T-helper 2 cell treated with Interferon-gamma antibody and Interleukin-4, amounts not matched to agents 100 ng/mL and 5 ng/mL, for 36 hours (primary cell): ENCODE measurements at regions not wholly inside any gene's neighbourhood (a gene's known extent, or its start where the extent isn't known, plus 50 kb on each side); places are given as distances from the start of the nearest gene placed in this dataset.

ENCODE experiments used
- intact Hi-C: fragments of 100-400 bp; cut with micrococcal nuclease; formaldehyde crosslinking; loops from one replicate; pipeline ENCODE4 v1.15.1; 2023

DNA sequence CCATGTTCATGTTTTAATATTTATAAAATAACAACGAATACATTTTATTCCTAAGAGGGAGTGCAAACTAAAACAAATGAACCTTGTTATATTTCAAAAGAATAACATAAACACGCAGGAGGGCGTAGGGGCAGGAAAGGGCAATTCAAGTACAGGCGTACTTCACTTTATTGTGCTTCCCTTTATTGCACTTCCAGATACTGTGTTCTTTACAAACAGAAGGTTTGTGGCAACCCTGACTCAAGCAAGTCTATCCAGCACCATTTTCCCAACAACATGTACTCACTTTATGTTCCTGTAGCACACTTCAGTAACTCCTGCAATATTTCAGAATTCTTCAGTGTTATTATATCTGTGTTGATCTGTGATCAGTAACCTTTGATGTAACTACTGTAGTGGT lies 84.6 kb upstream of the PLEKHA5 start:
- intact Hi-C loops, result no loop called here

DNA sequence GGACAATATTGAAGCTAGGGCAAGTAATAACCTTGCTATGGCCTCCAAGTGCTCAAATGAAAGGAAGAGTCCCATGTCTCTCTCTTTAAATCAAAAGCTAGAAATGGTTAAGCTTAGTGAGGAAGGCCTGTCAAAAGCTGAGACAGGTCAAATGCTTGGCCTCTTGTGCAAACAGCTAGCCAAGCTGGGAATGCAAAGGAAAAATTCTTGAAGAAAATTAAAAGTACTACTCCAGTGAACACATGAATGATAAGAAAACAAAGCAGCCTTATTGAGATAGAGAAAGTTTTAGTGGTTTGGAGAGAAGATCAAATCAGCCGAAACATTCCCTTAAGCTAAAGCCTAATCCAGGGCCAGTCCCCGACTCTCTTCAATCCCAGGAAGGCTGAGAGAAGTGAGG lies 84.1 kb upstream of the PLEKHA5 start:
- intact Hi-C loops, result no loop called here

DNA sequence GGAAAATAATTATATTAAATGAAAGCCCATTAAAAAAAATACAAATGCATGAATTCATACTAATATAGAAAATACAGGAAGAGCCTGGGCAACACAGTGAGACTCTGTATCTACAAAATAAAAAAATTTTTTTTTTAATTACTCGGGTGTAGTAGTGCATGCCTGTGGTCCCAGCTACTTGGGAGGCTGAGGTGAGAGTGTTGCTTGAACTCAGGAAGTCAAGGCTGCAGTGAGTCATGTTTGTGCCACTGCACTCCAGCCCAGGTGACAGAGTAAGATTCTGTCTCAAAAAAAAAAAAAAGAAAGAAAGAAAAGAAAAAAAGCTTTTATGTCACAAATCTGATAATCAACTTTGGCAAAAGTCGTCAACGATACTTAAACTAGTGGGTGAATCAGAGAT lies 80.6 kb upstream of the PLEKHA5 start:
- intact Hi-C loops, result no loop called here

DNA sequence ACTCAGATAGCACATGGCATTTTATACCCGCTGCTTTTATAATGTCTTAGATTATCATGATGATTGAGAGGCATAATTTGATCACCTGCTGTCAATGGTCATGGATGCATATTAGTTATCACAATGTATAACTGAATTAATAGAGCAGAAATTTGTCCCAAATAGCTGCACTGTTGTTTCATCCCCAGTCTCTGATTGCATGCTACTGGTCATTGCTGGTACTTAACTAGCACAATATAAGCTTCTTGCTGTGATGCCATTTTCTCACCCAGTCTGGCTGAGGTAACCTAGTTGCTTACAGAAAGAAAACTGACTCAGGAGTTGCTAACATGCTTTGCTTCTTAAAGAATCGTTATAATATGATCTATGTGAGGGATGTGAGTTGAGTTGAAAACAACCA lies 76.8 kb upstream of the PLEKHA5 start:
- intact Hi-C loops, result no loop called here

DNA sequence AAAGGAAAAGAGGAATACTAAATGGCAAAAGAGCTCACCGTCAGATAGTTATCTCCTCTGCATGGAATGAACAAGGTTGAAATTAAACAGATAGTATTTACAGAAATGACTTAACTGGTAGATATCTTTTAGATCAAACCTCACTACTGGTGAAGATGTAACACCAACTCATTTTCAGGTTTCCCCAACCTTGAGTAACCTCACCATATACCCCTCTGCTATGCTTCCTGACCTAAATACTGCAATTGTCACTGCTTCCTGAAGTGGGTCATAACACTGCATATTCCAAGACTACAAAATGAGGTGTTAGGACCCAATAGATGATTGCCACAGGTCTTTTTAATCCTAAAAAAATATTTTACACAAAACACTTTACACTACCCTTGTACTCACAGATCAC lies 76.3 kb upstream of the PLEKHA5 start:
- intact Hi-C loops, result no loop called here

DNA sequence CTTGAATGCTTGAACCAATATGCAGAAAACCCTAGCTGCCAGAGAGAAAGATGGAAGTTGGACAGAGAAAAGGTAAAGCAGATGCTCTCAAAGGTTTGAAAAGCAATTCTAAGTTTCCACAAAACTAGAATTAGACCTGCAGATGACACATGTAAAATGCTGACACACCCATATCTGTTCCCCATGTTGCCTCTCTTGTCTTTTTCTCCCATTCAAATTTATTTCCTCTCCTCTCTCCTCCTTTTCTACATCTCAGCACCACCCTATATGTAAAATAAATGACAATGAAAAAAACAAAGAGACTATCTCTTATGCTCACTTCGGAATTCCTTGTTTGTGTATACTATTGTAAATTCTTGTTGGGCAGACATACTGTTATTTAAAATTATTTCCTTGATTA lies 75.5 kb upstream of the PLEKHA5 start:
- intact Hi-C loops, result no loop called here

DNA sequence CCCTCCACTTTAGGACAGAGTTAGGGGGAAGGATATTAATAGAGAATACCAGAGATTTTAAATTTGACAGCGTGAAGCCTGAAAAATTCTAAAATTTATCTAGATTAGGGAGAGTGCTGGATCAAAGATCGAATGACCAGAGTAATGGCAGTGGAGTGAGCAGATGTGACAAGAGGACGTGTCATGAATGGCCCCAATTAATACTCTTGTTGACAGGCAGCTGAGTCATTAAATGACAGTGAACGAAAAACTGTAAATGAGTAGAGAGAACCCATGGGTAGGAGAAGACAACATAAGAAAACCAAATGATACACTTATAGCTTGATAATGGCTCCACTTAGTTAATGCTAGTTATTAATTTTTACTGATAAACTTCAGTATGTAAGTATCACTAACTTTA lies 73.9 kb upstream of the PLEKHA5 start:
- intact Hi-C loops, result no loop called here

DNA sequence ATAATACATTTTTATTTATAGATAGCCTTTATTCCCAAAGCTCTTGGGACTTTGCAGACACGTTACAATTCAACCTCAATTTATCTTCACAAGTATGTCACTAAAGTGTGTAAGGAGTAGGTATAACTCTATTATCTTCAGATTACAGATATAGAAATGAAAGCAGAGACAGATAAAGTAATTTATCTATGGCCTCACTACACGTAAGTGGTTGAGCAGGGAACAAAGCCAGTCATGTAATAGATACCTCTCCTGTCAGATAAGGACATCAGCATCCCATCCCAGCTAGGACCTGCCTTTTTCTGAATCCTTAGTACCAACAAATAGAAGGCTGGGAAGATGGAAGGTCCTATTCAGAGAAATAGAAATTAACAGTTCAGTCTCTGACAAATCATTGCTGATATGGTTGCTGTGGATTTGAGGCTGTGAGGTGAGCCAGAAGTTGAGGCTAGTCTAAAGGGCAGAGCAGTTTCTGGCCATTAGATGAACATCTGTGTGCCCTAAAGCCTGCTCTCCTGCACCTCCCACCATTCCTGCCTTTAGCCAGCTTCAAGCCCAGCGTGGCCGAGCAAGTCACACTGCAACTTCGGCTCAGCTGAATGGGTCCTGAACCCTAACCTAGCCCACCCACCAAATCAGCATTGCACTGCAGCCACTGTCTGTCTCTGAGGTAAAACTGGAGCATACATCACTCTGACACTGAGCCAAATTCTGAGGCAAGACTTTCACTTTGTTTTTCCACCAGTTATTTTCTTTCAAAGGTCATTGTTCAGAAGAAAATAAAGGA lies 71.1 kb upstream of the PLEKHA5 start:
- intact Hi-C loops, result no loop called here

DNA sequence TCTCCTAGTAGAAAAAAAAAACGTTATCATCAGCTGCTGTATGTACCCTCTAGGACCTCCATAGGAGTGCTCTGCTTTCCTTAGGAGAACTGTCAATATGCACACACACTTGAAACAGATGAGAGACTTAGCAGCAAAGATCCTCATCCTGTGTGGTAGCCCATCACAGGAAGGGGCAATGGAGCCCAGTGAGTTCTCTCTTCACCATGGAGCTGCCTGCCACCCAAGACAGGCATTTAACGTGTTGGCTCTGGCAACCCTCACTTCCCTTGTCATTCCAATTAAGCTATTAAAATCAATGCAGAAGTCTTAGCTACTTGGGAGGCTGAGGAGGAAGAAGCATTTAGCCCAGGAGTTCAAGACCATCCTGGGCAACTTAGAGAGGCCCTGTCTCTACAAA lies 64.8 kb upstream of the PLEKHA5 start:
- intact Hi-C loops, result no loop called here

DNA sequence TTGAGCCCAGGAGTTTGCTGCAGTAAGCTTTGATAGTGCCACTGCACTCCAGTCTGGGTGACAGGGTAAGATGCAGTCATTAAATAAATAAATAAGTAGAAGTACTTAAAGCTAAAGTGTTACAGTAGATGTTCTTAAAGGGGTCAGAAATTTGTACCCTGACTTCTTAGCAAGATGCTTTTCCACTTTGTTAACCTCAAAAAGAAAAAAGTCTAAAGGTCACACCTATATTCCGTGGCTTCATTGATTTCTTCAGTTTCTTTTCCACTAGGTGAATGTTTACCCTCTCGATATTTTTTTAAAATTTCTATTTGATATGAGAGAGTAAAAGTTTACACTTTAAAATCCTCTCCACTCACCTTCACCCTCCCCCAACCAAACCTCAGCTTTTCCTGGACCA lies 64.3 kb upstream of the PLEKHA5 start:
- intact Hi-C loops, result no loop called here

DNA sequence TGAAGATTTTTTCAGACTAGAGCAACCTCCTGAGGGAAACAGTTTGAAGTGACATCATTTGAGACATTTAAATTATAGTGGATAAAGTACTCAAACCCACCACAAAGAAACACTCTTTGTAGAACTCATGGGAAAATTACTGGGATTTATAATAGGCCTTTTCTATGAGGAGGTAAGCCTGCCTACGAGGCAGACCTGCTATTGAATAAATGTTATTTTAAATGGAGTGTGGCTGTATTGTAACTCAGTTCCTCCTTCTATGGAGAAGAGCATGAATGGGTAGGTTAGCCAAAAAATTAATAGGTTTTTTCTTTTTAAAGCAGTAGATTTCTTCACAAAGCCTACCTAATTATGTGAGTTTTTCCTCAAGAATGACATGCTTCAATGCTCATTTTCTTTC lies 63.7 kb upstream of the PLEKHA5 start:
- intact Hi-C loops, result no loop called here

DNA sequence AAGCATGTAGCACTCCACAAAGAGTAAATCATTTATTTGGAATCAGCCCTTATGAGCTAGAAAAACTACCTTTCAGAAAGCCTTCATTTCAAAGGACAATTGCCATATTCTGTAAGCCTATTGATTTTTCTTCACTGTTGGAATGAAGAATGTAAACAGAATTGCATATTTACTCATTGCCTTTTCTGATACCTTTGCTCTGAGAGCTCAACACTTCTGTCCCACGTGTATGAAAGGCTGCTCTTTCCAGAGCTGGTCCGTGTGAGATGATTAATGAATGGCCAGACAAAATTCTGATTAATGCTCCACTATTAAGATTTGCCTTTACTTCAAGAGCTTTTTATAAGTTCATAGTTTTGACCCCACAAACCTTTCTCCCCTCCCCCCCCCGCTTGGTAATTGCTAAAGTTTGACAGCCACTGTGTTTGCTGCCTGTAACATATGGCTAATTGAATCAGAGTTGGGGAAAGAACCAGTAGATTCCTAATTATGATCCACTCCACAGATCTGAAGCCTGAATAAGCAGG lies 63.0 kb upstream of the PLEKHA5 start:
- intact Hi-C loops, result no loop called here

DNA sequence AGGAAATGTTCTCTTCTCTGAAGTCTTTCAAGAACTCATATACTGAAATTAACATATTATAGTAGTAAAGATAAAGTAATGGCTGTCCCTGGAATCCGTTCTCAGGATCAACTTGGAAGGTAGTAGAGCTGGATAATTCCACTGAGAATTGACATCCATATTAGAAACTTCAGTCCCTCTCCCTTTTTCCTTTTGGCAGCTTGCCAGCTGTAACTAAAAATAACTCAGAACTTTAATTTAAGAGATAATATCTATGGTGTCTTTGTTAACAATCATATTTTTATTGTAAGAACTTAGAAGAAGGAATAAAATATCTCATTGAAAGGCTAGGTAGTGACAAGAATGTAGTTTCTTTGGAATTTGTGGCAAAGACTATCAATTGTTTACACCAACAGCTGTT lies 61.4 kb upstream of the PLEKHA5 start:
- intact Hi-C loops, result no loop called here

DNA sequence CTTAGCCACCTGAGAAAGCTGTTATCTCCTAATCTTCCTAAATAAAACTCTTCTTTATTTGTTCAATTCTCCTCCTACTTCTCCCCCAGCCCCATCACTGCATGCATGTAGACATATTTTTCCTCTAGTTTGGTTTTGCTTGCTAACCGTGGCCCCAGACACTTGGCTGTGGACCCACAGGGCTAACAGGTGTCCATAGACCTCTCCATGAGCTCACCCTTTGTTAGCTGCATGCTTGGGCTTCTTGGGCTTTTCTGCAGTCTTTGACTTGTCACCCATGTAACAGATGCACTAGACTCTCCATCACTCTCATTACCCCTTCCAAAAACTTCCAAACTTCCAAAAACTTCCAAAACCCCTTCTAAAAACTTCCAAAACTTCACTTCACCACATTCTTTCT lies 59.2 kb upstream of the PLEKHA5 start:
- intact Hi-C loops, result no loop called here

DNA sequence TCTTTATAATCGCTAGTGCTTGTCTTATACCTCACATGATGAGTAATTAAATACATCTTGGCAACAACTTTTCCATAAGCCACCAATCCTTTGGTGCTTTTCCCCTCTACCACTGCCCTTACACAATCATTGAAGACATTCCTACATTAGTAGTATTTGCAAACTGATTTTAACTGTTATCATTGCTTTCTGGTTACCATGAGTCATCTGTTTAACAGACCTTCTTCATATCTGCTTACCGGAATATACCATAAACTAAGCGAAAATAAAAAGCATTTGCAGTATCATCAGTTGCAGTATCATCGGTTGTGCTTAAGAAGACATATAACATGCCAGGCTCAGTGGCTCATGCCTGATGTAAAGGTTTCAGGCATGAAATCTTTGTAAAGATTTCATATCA lies 54.8 kb upstream of the PLEKHA5 start:
- intact Hi-C loops, result no loop called here

DNA sequence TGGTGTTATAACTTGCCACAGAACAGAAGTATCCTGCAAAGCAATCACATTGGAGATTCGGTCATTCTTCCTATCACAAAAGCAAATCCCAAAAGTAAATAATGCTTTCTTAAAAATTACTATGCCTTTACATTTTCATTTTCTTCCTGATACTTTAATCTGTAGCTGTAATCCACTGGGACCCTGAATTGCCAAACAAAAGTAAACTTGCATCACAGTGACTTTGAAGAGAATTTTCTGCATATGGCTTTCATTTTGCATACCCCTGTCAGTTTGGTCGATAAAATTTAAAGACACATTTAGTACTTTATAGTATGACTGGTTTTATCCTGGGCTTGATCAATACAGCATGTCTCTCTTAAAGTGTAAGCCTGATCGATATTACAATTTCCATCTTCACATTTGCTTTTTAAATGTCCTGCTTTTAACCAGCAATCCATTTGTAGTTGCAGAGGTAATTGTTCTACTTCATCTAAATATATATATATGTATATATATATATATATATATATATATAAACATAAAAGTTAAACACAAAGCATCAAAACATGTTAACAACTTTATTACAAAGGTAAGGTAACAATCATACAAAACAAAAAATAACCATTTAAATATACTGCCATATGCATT lies 53.7 kb upstream of the PLEKHA5 start:
- intact Hi-C loops, result no loop called here
